GM19328 (cell line): ENCODE measurements at regions not wholly inside any gene's neighbourhood (a gene's known extent, or its start where the extent isn't known, plus 50 kb on each side); places are given as distances from the start of the nearest gene placed in this dataset.

Experiments
- ATAC-seq: cut with Tn5 transposase; IDR thresholded peaks from one replicate; pipeline ENCODE4 v1.9.1; 2021; ENCODE audit warnings: mild to moderate bottlenecking, moderate library complexity; ENCODE audit not compliant: unreplicated experiment

DNA sequence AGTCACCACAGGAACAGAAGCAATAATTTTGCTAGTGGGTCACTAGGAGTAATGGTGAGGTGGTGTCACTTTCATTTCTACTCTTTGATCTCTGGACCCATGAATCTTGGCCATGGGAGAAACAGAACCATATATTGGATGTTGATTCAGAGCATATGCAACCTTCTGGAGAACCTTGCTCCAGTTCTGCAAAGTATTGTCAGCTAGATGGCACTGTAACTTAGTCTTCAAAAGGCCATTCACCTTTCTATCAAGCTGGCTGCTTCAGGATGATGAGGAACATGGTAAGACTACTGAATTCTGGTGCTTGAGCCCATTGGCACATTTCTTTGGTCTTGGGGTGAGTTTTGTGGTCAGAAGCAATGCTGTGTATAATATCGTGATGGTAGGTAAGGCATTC is 129.1 kb upstream of the FBN2 start:
- no peak for ATAC-seq

DNA sequence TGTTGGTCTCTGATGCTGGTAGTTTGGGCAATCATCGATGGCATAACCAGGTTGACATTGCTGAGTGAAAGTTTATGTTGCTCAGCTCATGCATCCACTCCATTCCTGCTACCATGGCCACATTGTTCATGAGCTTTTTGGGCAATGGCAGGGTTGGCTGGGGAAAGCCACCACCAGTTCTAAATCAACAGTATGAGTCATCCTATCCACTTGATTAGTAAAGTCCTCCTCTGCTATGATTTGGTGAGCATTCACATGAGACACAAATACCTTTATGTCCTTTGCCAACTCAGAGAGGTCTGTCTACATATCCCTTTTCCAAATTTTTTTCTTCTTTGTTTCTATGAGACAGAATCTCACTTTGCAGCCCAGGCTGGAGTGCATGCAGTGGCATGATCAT is 129.7 kb upstream of the FBN2 start:
- ATAC-seq, result no peak

DNA sequence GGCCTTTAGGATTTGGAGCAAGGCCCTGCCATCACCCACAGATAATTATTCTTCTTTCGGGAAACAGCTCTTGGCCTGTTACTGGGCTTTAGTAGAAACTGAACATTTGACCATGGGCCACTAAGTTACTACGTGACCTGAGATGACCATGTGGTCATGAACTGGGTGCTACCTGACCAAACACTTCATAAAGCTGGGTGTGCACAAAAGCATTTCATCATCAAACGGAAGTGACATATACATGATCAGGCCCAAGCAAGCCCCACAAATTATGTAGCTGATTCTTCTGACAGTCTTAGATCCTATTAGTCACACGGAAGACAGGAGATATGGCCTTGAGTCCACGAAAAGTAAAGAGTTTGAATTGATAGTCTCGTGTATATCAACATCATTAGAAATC is 130.9 kb upstream of the FBN2 start:
- ATAC-seq, result no peak

DNA sequence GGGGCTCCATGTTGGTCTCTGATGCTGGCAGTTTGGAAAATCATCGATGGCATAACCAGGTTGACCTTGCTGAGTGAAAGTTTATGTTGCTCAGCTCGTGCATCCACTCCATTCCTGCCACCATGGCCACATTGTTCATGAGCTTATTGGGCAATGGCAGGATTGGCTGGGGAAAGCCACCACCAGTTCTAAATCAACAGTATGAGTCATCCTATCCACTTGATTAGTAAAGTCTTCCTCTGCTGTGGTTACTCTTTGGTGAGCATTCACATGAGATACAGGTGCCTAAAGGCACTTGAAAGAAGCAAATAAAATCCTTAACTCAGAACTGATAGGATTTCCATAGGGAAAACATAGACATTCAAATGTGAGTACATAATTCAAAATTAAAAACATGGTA is 131.8 kb upstream of the FBN2 start:
- ATAC-seq, result no peak

GRCh38 chr5:128671943-128672342 is 133.9 kb upstream of the FBN2 start:
- no peak for ATAC-seq

DNA sequence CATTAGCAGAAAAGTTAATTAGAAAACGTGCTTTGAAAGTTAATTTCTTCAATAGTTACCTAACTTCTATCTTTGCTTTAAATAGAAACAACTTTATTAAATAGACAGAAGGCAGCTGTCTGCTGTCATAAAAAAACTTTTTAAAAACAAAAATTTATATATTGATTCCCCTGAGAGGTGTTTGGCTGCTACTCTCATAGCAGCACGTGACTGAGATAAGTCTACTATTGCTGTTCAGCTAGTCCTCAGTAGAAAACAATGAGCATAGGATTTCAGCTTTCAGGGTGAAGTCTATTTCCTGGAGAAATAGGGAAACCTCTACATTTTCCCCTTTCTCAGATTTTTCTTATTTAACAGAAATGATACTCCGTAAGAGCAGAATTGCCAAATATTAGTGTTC is 135.0 kb upstream of the FBN2 start:
- no peak for ATAC-seq

GRCh38 chr5:128673411-128673957 is 135.4 kb upstream of the FBN2 start:
- ATAC-seq, result no peak

DNA sequence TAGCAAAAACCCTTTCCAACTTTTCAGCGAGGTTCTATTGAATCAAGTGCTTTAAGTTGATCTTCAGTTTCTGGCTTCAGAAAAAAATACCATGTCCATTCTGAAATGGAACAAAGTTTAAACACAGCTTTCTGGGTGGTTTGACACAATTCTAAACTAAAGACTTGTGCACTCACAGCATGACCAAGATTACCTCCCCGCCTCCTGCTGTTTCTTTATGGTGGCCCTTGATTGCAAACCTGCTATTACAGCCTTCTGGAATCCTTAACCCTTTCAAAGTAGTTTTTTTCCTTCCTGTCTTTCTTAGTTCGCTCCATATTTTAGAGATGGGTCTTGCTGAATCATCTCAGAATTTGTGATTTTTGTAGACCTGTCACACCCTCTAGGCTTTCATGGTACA is 135.9 kb upstream of the FBN2 start:
- no peak for ATAC-seq

DNA sequence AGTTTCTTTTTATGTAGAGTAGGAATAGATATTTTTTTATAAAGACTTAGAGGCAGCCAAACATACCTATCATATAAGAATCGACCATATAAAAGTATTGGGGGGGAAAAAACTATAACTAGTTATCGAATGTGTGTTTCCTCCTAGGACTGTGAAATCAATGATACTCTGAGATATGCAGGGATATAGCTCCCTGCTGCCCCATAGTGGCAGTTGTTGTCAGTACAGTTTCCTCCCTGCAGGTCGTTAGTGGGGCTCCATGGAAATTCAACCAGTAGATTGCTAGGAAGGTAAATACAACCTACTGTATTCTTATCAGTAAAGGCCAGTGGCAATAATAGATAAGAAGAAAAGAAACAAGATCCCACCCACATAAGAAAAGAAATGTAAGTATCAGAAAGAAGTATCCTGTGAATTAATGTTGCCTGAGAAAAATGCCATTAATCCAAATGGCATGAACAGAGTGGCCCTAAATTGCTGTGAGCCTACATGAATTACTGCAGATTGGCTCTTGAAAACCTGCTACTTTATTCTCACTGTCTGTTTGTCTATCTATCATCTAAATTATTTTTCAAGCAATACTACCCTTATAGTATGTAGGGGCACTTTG is 136.9 kb upstream of the FBN2 start:
- ATAC-seq, result peak; percentile 84

DNA sequence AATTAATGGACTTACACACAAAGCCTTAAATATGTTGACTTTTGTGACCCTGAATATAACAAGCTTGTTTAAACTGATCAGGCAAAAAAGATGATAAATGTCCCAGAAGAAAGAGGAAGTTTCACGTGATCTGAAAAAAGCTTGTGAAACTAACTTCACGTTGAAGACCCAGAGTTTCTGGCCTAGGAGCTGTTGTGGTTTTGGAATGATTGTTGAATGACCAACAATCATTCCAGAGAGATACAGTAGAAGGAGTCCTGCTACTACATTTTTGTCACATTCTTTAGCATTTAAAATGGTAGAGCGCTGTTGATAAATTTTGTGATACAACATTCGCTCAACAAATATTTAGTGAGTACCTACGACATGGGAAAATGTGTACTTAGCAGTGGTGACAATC is 143.1 kb upstream of the FBN2 start:
- ATAC-seq, result no peak

- ATAC-seq, result no peak
Measured at GRCh38 chr5:128681764-128682592, 143.9 kb upstream of the FBN2 start.

- no peak for ATAC-seq
Measured at GRCh38 chr5:128682669-128683068, 144.6 kb upstream of the FBN2 start.

DNA sequence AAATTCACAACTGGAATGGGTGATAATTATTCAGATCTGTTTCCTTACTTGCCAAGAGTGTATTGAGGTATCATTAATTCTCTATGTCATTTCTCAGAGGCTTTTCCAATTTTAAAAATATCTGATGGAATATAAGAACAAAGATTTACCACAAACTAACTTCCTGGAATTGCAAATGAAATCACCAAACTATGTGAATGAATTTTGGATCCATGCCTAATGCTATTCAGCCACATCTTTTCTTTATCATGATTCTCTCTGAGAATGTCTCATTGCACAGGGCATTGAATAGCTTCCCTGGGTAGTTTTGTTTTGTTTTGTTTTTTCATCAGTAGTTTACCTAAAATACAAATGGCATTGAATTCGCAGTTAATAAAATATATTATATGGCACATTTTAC is 146.9 kb upstream of the FBN2 start:
- ATAC-seq, result no peak

DNA sequence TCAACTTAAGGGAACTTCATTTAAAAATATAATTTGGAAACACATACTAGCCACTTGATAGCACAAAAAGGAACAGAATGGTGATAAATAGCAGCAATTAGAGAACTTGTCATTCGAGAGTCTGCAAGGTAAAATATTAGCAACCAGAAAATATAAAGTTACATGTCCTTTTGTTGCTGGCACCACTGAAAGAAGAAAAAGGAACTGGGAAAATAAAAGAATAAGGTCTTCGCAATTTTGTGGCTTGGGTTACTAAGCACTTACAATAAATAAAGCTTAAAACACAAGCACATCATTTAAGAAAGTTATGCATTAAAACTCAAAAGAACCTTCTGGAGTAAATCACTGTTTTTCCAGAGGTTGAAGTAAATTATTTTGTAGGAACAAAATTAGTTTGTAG is 149.9 kb upstream of the FBN2 start:
- ATAC-seq, result no peak

- no peak for ATAC-seq
Measured at GRCh38 chr5:128693764-128694163, 155.7 kb upstream of the FBN2 start.

DNA sequence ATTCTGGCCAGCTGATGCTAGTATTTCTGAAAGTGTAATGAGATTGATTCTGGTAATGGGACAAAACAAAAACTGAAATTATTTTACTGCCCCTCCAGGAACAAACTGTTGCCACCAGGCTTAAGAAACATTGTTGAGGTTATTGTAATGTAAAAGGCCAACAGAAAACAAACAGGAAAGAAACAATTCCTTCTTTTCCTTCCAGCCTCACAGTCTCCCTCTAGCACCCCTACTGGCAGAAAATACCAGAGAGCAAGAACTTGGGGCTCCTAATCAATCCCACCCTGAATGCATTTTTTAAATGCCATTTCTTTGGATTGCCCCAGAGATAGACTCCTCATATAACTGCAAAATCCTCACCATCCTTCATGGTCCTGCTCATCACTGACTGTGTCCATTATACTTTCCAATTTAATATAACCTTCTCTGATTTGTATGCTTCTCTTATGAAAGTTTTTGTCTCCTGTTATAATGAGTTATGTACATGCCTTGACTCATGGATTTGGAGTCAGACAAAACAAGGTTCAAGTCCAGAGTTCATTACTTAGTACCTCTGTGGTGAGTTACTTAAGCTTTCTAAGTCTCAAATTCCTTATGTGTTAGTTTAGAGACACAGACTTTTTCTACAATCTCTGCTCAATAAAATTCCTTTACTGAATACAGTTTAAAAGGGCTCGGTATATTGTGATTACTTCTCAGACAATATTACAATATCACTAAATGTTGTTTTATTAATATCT is 157.9 kb upstream of the FBN2 start:
- ATAC-seq, result no peak

GRCh38 chr5:128701301-128701700 is 163.3 kb upstream of the FBN2 start:
- ATAC-seq, result no peak

GRCh38 chr5:128703322-128703721 is 165.3 kb upstream of the FBN2 start:
- ATAC-seq, result no peak

DNA sequence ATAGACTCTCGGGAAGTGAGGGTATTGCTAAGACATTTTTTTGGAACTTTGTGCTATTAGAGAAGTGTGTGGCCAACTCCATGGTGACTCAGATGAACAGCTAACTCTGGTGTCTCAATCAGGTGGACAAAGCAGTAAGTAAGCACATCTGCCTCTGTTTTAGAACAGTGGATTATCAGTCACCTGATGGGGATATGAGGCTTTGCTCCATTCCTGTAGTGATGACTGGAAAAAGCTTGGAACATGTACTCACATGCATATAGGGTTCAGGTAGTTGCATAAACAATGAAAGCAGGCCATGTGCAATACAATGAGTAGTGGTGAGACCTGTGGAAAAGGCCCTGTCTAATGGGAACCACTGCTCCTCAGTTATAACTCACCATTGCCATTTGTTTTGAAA is 168.2 kb upstream of the FBN2 start:
- ATAC-seq, result no peak

DNA sequence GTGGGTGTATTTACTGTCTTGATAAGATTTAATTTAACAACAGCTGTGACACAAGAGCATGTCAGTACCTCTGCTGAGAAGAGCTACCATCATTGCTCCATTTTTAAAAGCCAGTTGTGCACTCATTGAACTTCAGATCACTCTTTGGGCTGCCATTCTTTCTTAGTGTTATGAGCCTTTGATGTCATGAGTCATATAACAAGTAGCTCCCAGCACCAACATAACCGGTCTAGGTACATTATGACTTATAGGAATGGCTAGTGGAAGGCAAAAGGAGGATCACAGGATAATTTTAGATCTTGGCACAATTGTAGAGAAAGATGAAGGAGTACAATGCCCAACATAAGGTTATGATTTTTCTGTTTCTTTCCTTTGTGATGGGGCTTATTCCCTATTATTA is 170.8 kb upstream of the FBN2 start:
- no peak for ATAC-seq

- no peak for ATAC-seq
Measured at GRCh38 chr5:128711216-128711615, 173.2 kb upstream of the FBN2 start.

DNA sequence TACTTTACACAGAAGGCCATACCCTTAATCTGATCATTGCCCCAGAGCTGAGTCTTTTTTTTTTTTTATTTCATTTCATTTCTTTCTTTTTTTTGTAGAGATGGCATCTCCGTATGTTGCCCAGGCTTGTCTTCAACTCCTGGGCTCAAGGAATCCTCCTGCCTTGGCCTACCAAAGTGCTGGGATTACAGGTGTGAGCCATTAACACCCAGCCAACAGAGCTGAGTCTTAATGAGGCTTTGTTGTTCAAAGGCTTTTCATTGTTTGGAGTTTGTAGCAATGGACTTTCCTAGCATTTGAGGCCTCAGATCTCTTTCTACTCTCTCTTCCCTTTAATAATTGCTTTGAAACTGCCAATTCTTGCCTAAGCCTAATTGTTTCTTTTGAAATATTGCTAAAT is 176.5 kb upstream of the FBN2 start:
- no peak for ATAC-seq
